ENCODE measurements at regions not wholly inside any gene's neighbourhood (a gene's known extent, or its start where the extent isn't known, plus 50 kb on each side); places are given as distances from the start of the nearest gene placed in this dataset.
"Not testable (repeated sequence)": the region's sequence is repeated elsewhere in the genome, so short reads cannot be mapped to it uniquely, and the experiment has no call there.

DNA sequence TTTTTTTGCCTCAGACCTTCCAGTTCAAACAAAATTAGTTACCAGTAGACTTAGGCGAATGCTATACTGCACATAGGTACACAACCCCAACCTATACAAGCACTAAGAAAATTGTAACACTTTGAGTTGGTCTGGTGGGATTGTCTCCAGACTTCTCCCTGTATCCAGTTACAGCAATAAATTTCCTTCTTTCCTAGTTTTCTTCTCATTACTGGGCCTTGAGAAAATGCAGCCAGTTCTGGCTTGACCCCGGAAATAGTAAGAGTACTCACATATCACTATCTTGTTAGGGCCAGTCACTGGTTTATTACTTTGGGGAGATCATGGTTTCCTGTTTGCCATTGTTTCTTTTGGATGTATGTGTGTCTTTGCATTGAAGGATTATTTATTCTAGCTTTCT is 868.4 kb downstream of the DIPK2A start:
- TF ChIP-seq ZNF274 (IDR thresholded peaks at IDR 0.05; ENCODE audit: low read depth, low read length) (no peak), SUZ12 (IDR thresholded peaks at IDR 0.05; ENCODE audit: extremely low read depth, insufficient read depth, insufficient read length) (no peak), YY1 (IDR thresholded peaks at IDR 0.05; ENCODE audit: insufficient read depth, insufficient read length) (no peak)
- H3K4me1 ChIP-seq (ENCODE audit: insufficient read depth, insufficient read length) = no peaks in the 10 kb centered on the region
- DNase-seq (ENCODE audit: low read depth, low spot score) = no peak
- peaks cover 14% of the 10 kb centered on the region for H3K9me3 ChIP-seq (ENCODE audit: insufficient read depth, low read length)
- H3K4me3 ChIP-seq (ENCODE audit: insufficient read length, low read depth) = no peak overlapping the region
- H3K36me3 ChIP-seq (ENCODE audit: insufficient read depth, insufficient read length, low read length) = no peaks in the 10 kb centered on the region
- no peak overlapping the region for H3K9ac ChIP-seq (ENCODE audit: insufficient read length, low read depth)
- H3K27me3 ChIP-seq (ENCODE audit: insufficient read depth, insufficient read length) = no peaks in the 10 kb centered on the region

GRCh38 chr3:144840866-144841265 is 869.2 kb downstream of the DIPK2A start:
- no peaks in the 10 kb centered on the region for H3K27me3 ChIP-seq (ENCODE audit: insufficient read depth, insufficient read length)
- no peak for TF ChIP-seq SUZ12 (IDR thresholded peaks at IDR 0.05; ENCODE audit: extremely low read depth, insufficient read depth, insufficient read length)
- TF ChIP-seq ZNF274 (IDR thresholded peaks at IDR 0.05; ENCODE audit: low read depth, low read length) = no peak
- TF ChIP-seq YY1 (IDR thresholded peaks at IDR 0.05; ENCODE audit: insufficient read depth, insufficient read length) = no peak
- H3K4me1 ChIP-seq (ENCODE audit: insufficient read depth, insufficient read length) = no peaks in the 10 kb centered on the region
- peaks cover 10% of the 10 kb centered on the region for H3K9me3 ChIP-seq (ENCODE audit: insufficient read depth, low read length)
- no peak for DNase-seq (ENCODE audit: low read depth, low spot score)
- H3K36me3 ChIP-seq (ENCODE audit: insufficient read depth, insufficient read length, low read length) = no peaks in the 10 kb centered on the region
- H3K4me3 ChIP-seq (ENCODE audit: insufficient read length, low read depth) = no peak overlapping the region
- H3K9ac ChIP-seq (ENCODE audit: insufficient read length, low read depth) = no peak overlapping the region

GRCh38 chr3:144843099-144843498 is 871.5 kb downstream of the DIPK2A start:
- Histone ChIP-seq H3K27me3 (ENCODE audit: insufficient read depth, insufficient read length) (no peaks in the 10 kb centered on the region), H3K9me3 (ENCODE audit: insufficient read depth, low read length) (peaks cover 10% of the 10 kb centered on the region), H3K4me3 (ENCODE audit: insufficient read length, low read depth) (no peak overlapping the region), H3K9ac (ENCODE audit: insufficient read length, low read depth) (no peak overlapping the region), H3K36me3 (ENCODE audit: insufficient read depth, insufficient read length, low read length) (no peaks in the 10 kb centered on the region), H3K4me1 (ENCODE audit: insufficient read depth, insufficient read length) (no peaks in the 10 kb centered on the region)
- no peak for TF ChIP-seq ZNF274 (IDR thresholded peaks at IDR 0.05; ENCODE audit: low read depth, low read length)
- TF ChIP-seq SUZ12 (IDR thresholded peaks at IDR 0.05; ENCODE audit: extremely low read depth, insufficient read depth, insufficient read length) = no peak
- no peak for TF ChIP-seq YY1 (IDR thresholded peaks at IDR 0.05; ENCODE audit: insufficient read depth, insufficient read length)
- no peak for DNase-seq (ENCODE audit: low read depth, low spot score)

DNA sequence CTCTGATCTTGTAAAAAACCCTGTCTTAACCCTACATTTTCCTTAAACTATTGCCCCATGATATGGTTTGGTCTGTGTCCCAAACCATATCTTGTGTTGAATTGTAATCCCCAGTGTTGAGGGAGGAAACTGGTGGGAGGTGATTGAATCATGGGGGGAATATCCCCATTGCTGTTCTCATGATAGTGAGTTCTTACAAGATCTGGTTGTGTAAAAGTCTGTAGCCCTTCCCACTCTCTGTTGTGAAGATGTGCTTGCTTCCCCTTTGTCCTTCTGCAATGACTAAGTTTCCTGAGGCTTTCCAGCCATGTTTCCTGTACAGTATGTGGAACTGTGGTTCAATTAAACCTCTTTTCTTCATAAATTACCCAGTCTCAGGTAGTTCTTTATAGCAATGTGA is 881.4 kb downstream of the DIPK2A start:
- Histone ChIP-seq H3K9me3 (ENCODE audit: insufficient read depth, low read length) (no peaks in the 10 kb centered on the region), H3K4me1 (ENCODE audit: insufficient read depth, insufficient read length) (no peaks in the 10 kb centered on the region), H3K27me3 (ENCODE audit: insufficient read depth, insufficient read length) (no peaks in the 10 kb centered on the region), H3K4me3 (ENCODE audit: insufficient read length, low read depth) (no peak overlapping the region), H3K36me3 (ENCODE audit: insufficient read depth, insufficient read length, low read length) (no peaks in the 10 kb centered on the region), H3K9ac (ENCODE audit: insufficient read length, low read depth) (no peak overlapping the region)
- TF ChIP-seq SUZ12 (IDR thresholded peaks at IDR 0.05; ENCODE audit: extremely low read depth, insufficient read depth, insufficient read length) = no peak
- no peak for TF ChIP-seq YY1 (IDR thresholded peaks at IDR 0.05; ENCODE audit: insufficient read depth, insufficient read length)
- no peak for TF ChIP-seq ZNF274 (IDR thresholded peaks at IDR 0.05; ENCODE audit: low read depth, low read length)
- no peak for DNase-seq (ENCODE audit: low read depth, low spot score)

- H3K9ac ChIP-seq (ENCODE audit: insufficient read length, low read depth); H3K27me3 ChIP-seq (ENCODE audit: insufficient read depth, insufficient read length); H3K4me1 ChIP-seq (ENCODE audit: insufficient read depth, insufficient read length); H3K36me3 ChIP-seq (ENCODE audit: insufficient read depth, insufficient read length, low read length); H3K4me3 ChIP-seq (ENCODE audit: insufficient read length, low read depth); DNase-seq (ENCODE audit: low read depth, low spot score); H3K9me3 ChIP-seq (ENCODE audit: insufficient read depth, low read length): not testable (repeated sequence)
Measured at GRCh38 chr3:144854020-144854419, 882.4 kb downstream of the DIPK2A start.

- no peak overlapping the region for H3K9ac ChIP-seq (ENCODE audit: insufficient read length, low read depth)
- H3K4me1 ChIP-seq (ENCODE audit: insufficient read depth, insufficient read length) = no peaks in the 10 kb centered on the region
- TF ChIP-seq SUZ12 (IDR thresholded peaks at IDR 0.05; ENCODE audit: extremely low read depth, insufficient read depth, insufficient read length) (no peak), ZNF274 (IDR thresholded peaks at IDR 0.05; ENCODE audit: low read depth, low read length) (no peak), YY1 (IDR thresholded peaks at IDR 0.05; ENCODE audit: insufficient read depth, insufficient read length) (no peak)
- no peaks in the 10 kb centered on the region for H3K36me3 ChIP-seq (ENCODE audit: insufficient read depth, insufficient read length, low read length)
- H3K4me3 ChIP-seq (ENCODE audit: insufficient read length, low read depth) = no peak overlapping the region
- no peaks in the 10 kb centered on the region for H3K9me3 ChIP-seq (ENCODE audit: insufficient read depth, low read length)
- peak; percentile 9 for DNase-seq (ENCODE audit: low read depth, low spot score)
- H3K27me3 ChIP-seq (ENCODE audit: insufficient read depth, insufficient read length) = no peaks in the 10 kb centered on the region
Measured at GRCh38 chr3:144859161-144859560, 887.5 kb downstream of the DIPK2A start.

- H3K36me3 ChIP-seq (ENCODE audit: insufficient read depth, insufficient read length, low read length) = no peaks in the 10 kb centered on the region
- no peaks in the 10 kb centered on the region for H3K27me3 ChIP-seq (ENCODE audit: insufficient read depth, insufficient read length)
- no peak overlapping the region for H3K4me3 ChIP-seq (ENCODE audit: insufficient read length, low read depth)
- H3K9me3 ChIP-seq (ENCODE audit: insufficient read depth, low read length) = no peaks in the 10 kb centered on the region
- no peaks in the 10 kb centered on the region for H3K4me1 ChIP-seq (ENCODE audit: insufficient read depth, insufficient read length)
- DNase-seq (ENCODE audit: low read depth, low spot score) = no peak
- no peak overlapping the region for H3K9ac ChIP-seq (ENCODE audit: insufficient read length, low read depth)
- TF ChIP-seq YY1 (IDR thresholded peaks at IDR 0.05; ENCODE audit: insufficient read depth, insufficient read length) = no peak
- no peak for TF ChIP-seq SUZ12 (IDR thresholded peaks at IDR 0.05; ENCODE audit: extremely low read depth, insufficient read depth, insufficient read length)
- TF ChIP-seq ZNF274 (IDR thresholded peaks at IDR 0.05; ENCODE audit: low read depth, low read length) = no peak
Measured at GRCh38 chr3:144864646-144865045, 893.0 kb downstream of the DIPK2A start.

- DNase-seq (ENCODE audit: low read depth, low spot score) = no peak
- no peaks in the 10 kb centered on the region for H3K4me1 ChIP-seq (ENCODE audit: insufficient read depth, insufficient read length)
- H3K4me3 ChIP-seq (ENCODE audit: insufficient read length, low read depth) = no peak overlapping the region
- no peaks in the 10 kb centered on the region for H3K36me3 ChIP-seq (ENCODE audit: insufficient read depth, insufficient read length, low read length)
- H3K27me3 ChIP-seq (ENCODE audit: insufficient read depth, insufficient read length) = no peaks in the 10 kb centered on the region
- no peaks in the 10 kb centered on the region for H3K9me3 ChIP-seq (ENCODE audit: insufficient read depth, low read length)
- TF ChIP-seq SUZ12 (IDR thresholded peaks at IDR 0.05; ENCODE audit: extremely low read depth, insufficient read depth, insufficient read length) (no peak), ZNF274 (IDR thresholded peaks at IDR 0.05; ENCODE audit: low read depth, low read length) (no peak)
- H3K9ac ChIP-seq (ENCODE audit: insufficient read length, low read depth) = no peak overlapping the region
Measured at GRCh38 chr3:144865948-144866347, 894.3 kb downstream of the DIPK2A start.

All from NT2/D1 (cell line).